ENCODE measurements at regions not wholly inside any gene's neighbourhood (a gene's known extent, or its start where the extent isn't known, plus 50 kb on each side); places are given as distances from the start of the nearest gene placed in this dataset.

- CTCF ChIA-PET (ENCODE audit: partially characterized antibody) = no interaction called here
- Histone ChIP-seq H3K56ac (replicated peaks; ENCODE audit: insufficient read length, low read depth, low read length) (no peak overlapping the region), H3K27me3 (replicated peaks in 1 of 4; ENCODE audit: control insufficient read depth in 3 of 4, extremely low read depth in 1 of 4, insufficient read depth in 3 of 4, low read length in 3 of 4) (no peaks in the 10 kb centered on the region), H2BK120ac (replicated peaks; ENCODE audit: low read depth, low read length) (no peak overlapping the region), H3K79me2 (ENCODE audit: control insufficient read depth in 1 of 2, insufficient read depth in 2 of 2, low read length in 2 of 2) (no peaks in the 10 kb centered on the region), H2BK15ac (ENCODE audit: low read length) (no peak overlapping the region), H3K79me1 (ENCODE audit: low read depth, low read length) (no peaks in the 10 kb centered on the region), H3K9me3 (ENCODE audit: insufficient read depth in 2 of 2, low read depth in 1 of 2, low read length in 1 of 2) (no peaks in the 10 kb centered on the region), H3K23ac (ENCODE audit: insufficient read length) (no peak overlapping the region), H3K4ac (replicated peaks; ENCODE audit: insufficient read length, low read depth, low read length) (no peak overlapping the region), H3K18ac (ENCODE audit: extremely low read depth, low read length) (no peak overlapping the region), H4K8ac (ENCODE audit: extremely low read depth, insufficient read depth, low read length) (no peak overlapping the region), H4K20me1 (replicated peaks in 1 of 2; ENCODE audit: control insufficient read depth in 1 of 2, insufficient read depth in 2 of 2, low read length in 2 of 2) (no peaks in the 10 kb centered on the region), H4K91ac (replicated peaks; ENCODE audit: insufficient read length, low read length) (no peak overlapping the region), H2BK5ac (ENCODE audit: low read depth, low read length) (no peak overlapping the region), H3K4me1 (replicated peaks in 1 of 4; ENCODE audit: control insufficient read depth in 3 of 4, insufficient read depth in 4 of 4, low read length in 3 of 4) (peaks cover 0 to 3% (median 0%) of the 10 kb centered on the region in 4 experiments; a peak in 1 of 7 replicates), H3K14ac (ENCODE audit: insufficient read length) (no peak overlapping the region), H3K9ac (replicated peaks in 1 of 4; ENCODE audit: extremely low read depth in 1 of 4, low read depth in 3 of 4, low read length in 3 of 4) (no peak overlapping the region), H2BK12ac (ENCODE audit: low read depth, low read length) (no peak overlapping the region), H3K4me3 (ENCODE audit: extremely low read depth in 1 of 4, insufficient read depth in 2 of 4, low read depth in 3 of 4, low read length in 4 of 4) (no peak overlapping the region), H2AK5ac (ENCODE audit: low read depth, low read length) (no peak overlapping the region), H3K36me3 (ENCODE audit: control insufficient read depth in 2 of 4, insufficient read depth in 4 of 4, low read length in 3 of 4) (no peaks in the 10 kb centered on the region), H3K4me2 (ENCODE audit: insufficient read depth in 1 of 2, low read depth in 2 of 2, low read length in 2 of 2) (no peak overlapping the region), H4K5ac (ENCODE audit: insufficient read length, low read depth, low read length) (no peak overlapping the region), H3K27ac (ENCODE audit: low read depth, low read length) (no peak overlapping the region), H2AFZ (ENCODE audit: low read length) (no peak overlapping the region), H2BK20ac (ENCODE audit: low read length) (no peak overlapping the region), H3K23me2 (ENCODE audit: low read depth, low read length) (no peaks in the 10 kb centered on the region)
- no peak for DNase-seq (ENCODE audit: low read depth in 1 of 2, low spot score in 2 of 2)
- no peak for FAIRE-seq
- POLR2A ChIA-PET (ENCODE audit: partially characterized antibody) = no interaction called here
- WGBS, 2 experiments (ENCODE audit: extremely low coverage in 1 of 2, insufficient coverage in 1 of 2, insufficient read length in 1 of 2, insufficient replicate concordance in 2 of 2, low coverage in 1 of 2, low lambda C conversion rate in 2 of 2, missing lambda C conversion rate in 1 of 2) = 89% methylated on average over 1 of the region's 1 CpG; no CpG with 5 or more reads in 1 of the 2 experiments
- TF ChIP-seq CHD7 (IDR thresholded peaks at IDR 0.05; ENCODE audit: insufficient replicate concordance, low read length) = no peak
Observed at GRCh38 chr6:90646940-90647339, 60.1 kb upstream of the MAP3K7 start.

All from H1 (cell line).